ENCODE measurements at regions not wholly inside any gene's neighbourhood (a gene's known extent, or its start where the extent isn't known, plus 50 kb on each side); places are given as distances from the start of the nearest gene placed in this dataset.

GRCh38 chr3:168894214-168894613 lies 769.3 kb downstream of the MECOM start:
- no peak for DNase-seq (ENCODE audit: low read depth, low spot score)

GRCh38 chr3:168889666-168890065 lies 773.8 kb downstream of the MECOM start:
- no peak for DNase-seq (ENCODE audit: low read depth, low spot score)

GRCh38 chr3:168888781-168889180 lies 774.7 kb downstream of the MECOM start:
- no peak for DNase-seq (ENCODE audit: low read depth, low spot score)

- no peak for DNase-seq (ENCODE audit: low read depth, low spot score)
Observed at GRCh38 chr3:168885028-168885427, 778.5 kb downstream of the MECOM start.

- DNase-seq (ENCODE audit: low read depth, low spot score) = no peak
Observed at GRCh38 chr3:168884353-168884903, 779.1 kb downstream of the MECOM start.

- DNase-seq (ENCODE audit: low read depth, low spot score) = no peak
Observed at GRCh38 chr3:168883145-168883544, 780.4 kb downstream of the MECOM start.

GRCh38 chr3:168881804-168882203 lies 781.7 kb downstream of the MECOM start:
- DNase-seq (ENCODE audit: low read depth, low spot score) = no peak

- DNase-seq (ENCODE audit: low read depth, low spot score) = no peak
Observed at GRCh38 chr3:168878655-168879054, 782.9 kb upstream of the GOLIM4 start.

GRCh38 chr3:168877899-168878298 lies 782.2 kb upstream of the GOLIM4 start:
- no peak for DNase-seq (ENCODE audit: low read depth, low spot score)

- DNase-seq (ENCODE audit: low read depth, low spot score) = no peak
Observed at GRCh38 chr3:168876346-168877035, 780.8 kb upstream of the GOLIM4 start.

GRCh38 chr3:168872826-168873225 lies 777.1 kb upstream of the GOLIM4 start:
- no peak for DNase-seq (ENCODE audit: low read depth, low spot score)

GRCh38 chr3:168870892-168871291 lies 775.2 kb upstream of the GOLIM4 start:
- DNase-seq (ENCODE audit: low read depth, low spot score) = no peak

GRCh38 chr3:168865022-168865551 lies 769.4 kb upstream of the GOLIM4 start:
- no peak for DNase-seq (ENCODE audit: low read depth, low spot score)

GRCh38 chr3:168864107-168865021 lies 768.6 kb upstream of the GOLIM4 start:
- no peak for DNase-seq (ENCODE audit: low read depth, low spot score)

- DNase-seq (ENCODE audit: low read depth, low spot score) = no peak
Observed at GRCh38 chr3:168863561-168863960, 767.8 kb upstream of the GOLIM4 start.

GRCh38 chr3:168862466-168862865 lies 766.7 kb upstream of the GOLIM4 start:
- DNase-seq (ENCODE audit: low read depth, low spot score) = no peak

- no peak for DNase-seq (ENCODE audit: low read depth, low spot score)
Observed at GRCh38 chr3:168860592-168860991, 764.9 kb upstream of the GOLIM4 start.

- DNase-seq (ENCODE audit: low read depth, low spot score) = no peak
Observed at GRCh38 chr3:168860028-168860427, 764.3 kb upstream of the GOLIM4 start.

- no peak for DNase-seq (ENCODE audit: low read depth, low spot score)
Observed at GRCh38 chr3:168859574-168859973, 763.9 kb upstream of the GOLIM4 start.

- DNase-seq (ENCODE audit: low read depth, low spot score) = no peak
Observed at GRCh38 chr3:168859143-168859542, 763.4 kb upstream of the GOLIM4 start.

GRCh38 chr3:168858327-168858726 lies 762.6 kb upstream of the GOLIM4 start:
- DNase-seq (ENCODE audit: low read depth, low spot score) = no peak

GRCh38 chr3:168850109-168850508 lies 754.4 kb upstream of the GOLIM4 start:
- DNase-seq (ENCODE audit: low read depth, low spot score) = no peak

All from iPS DF 19.7 (cell line).